H1 (cell line): ENCODE measurements at regions not wholly inside any gene's neighbourhood (a gene's known extent, or its start where the extent isn't known, plus 50 kb on each side); places are given as distances from the start of the nearest gene placed in this dataset.

Experiments
- CTCF ChIA-PET: fragments of 300-600 bp; sonication (Branson Sonifier 250); formaldehyde crosslinking; loops from one replicate; lab custom pipeline; 2021; ENCODE audit not compliant: partially characterized antibody; lab: Charles Lee
- POLR2A ChIA-PET: fragments of 300-600 bp; sonication (Branson Sonifier 250); formaldehyde crosslinking; loops from one replicate; lab custom pipeline; 2021; ENCODE audit warnings: inconsistent platforms; ENCODE audit not compliant: partially characterized antibody; lab: Charles Lee
- DNase-seq, 2 experiments: peaks; one replicate each; pipeline versions ENCODE4 v3.0.0 to v3.0.0-alpha.2; 2010 to 2022; ENCODE audit warnings: low spot score in 2 of 2, low read depth in 1 of 2, mixed read lengths in 1 of 2
- FAIRE-seq: peaks from 2 replicates; lab custom pipeline; 2011; peaks lifted over from hg19 to GRCh38; lab: Jason Lieb, UNC
- H2AFZ ChIP-seq: 2 replicates; pipeline ENCODE4 v1.8.1; 2012; ENCODE audit warnings: low read length, inconsistent platforms
- H2AK5ac ChIP-seq: 2 replicates; pipeline ENCODE4 v1.6.1; 2013; ENCODE audit warnings: low read depth, low read length
- H2BK120ac ChIP-seq: replicated peaks from 2 replicates; pipeline ENCODE3; 2013; ENCODE audit warnings: low read depth, low read length, inconsistent platforms
- H2BK12ac ChIP-seq: 2 replicates; pipeline ENCODE4 v1.6.1; 2013; ENCODE audit warnings: low read depth, low read length
- H2BK15ac ChIP-seq: 2 replicates; pipeline ENCODE4 v1.6.1; 2013; ENCODE audit warnings: low read length
- H2BK20ac ChIP-seq: 2 replicates; pipeline ENCODE4 v1.6.1; 2013; ENCODE audit warnings: low read length
- H2BK5ac ChIP-seq: 2 replicates; pipeline ENCODE4 v1.6.1; 2013; ENCODE audit warnings: low read depth, low read length
- H3K14ac ChIP-seq: 2 replicates; pipeline ENCODE4 v1.6.1; 2013; ENCODE audit warnings: inconsistent platforms; ENCODE audit not compliant: insufficient read length
- H3K18ac ChIP-seq: 2 replicates; pipeline ENCODE4 v1.6.1; 2013; ENCODE audit warnings: low read length; ENCODE audit errors: extremely low read depth
- H3K23ac ChIP-seq: 2 replicates; pipeline ENCODE4 v1.6.1; 2013; ENCODE audit warnings: inconsistent platforms; ENCODE audit not compliant: insufficient read length
- H3K23me2 ChIP-seq: 2 replicates; pipeline ENCODE4 v1.6.1; 2013; ENCODE audit warnings: low read depth, low read length
- H3K27ac ChIP-seq: 2 replicates; pipeline ENCODE4 v1.6.1; 2011; ENCODE audit warnings: low read depth, low read length, inconsistent platforms
- H3K27me3 ChIP-seq, 4 experiments: replicated peaks in 1 of 4; 1 replicate in 1 of 4; 2 replicates in 3 of 4; pipeline versions ENCODE4 v1.6.1 to v1.8.1; 2011 to 2013; ENCODE audit warnings: low read length in 3 of 4, mild to moderate bottlenecking in 3 of 4, inconsistent platforms in 2 of 4, mixed read lengths in 2 of 4, moderate library complexity in 1 of 4; ENCODE audit not compliant: control insufficient read depth in 3 of 4, insufficient read depth in 3 of 4; ENCODE audit errors: extremely low read depth in 1 of 4
- H3K36me3 ChIP-seq, 4 experiments: 2 replicates each; pipeline versions ENCODE4 v1.6.1 to v1.8.1; 2011 to 2013; ENCODE audit warnings: mild to moderate bottlenecking in 4 of 4, low read length in 3 of 4, moderate library complexity in 2 of 4, control low read depth in 1 of 4, inconsistent platforms in 1 of 4; ENCODE audit not compliant: insufficient read depth in 4 of 4, control insufficient read depth in 2 of 4
- H3K4ac ChIP-seq: replicated peaks from 2 replicates; pipeline ENCODE3; 2013; ENCODE audit warnings: low read length, low read depth, mixed read lengths, inconsistent platforms; ENCODE audit not compliant: insufficient read length
- H3K4me1 ChIP-seq, 4 experiments: replicated peaks in 1 of 4; 1 replicate in 1 of 4; 2 replicates in 3 of 4; pipeline versions ENCODE4 v1.6.1 to v1.8.1; 2011 to 2013; ENCODE audit warnings: low read length in 3 of 4, inconsistent platforms in 2 of 4, mixed read lengths in 1 of 4; ENCODE audit not compliant: insufficient read depth in 4 of 4, control insufficient read depth in 3 of 4
- H3K4me2 ChIP-seq, 2 experiments: 2 replicates each; pipeline versions ENCODE4 v1.6.1 to v1.8.1; 2011 to 2013; ENCODE audit warnings: low read depth in 2 of 2, low read length in 2 of 2, control low read depth in 1 of 2, inconsistent platforms in 1 of 2, mild to moderate bottlenecking in 1 of 2; ENCODE audit not compliant: insufficient read depth in 1 of 2
- H3K4me3 ChIP-seq, 4 experiments: fragments of 200-600, 300-600 bp in 1 of 4; sonication (generic), shearing (Covaris generic), sonication (Bioruptor Twin) in 1 of 4; 2 replicates each; pipeline versions ENCODE4 v1.5.1 to v1.8.1; 2011 to 2016; ENCODE audit warnings: low read length in 4 of 4, low read depth in 3 of 4, control low read depth in 2 of 4, inconsistent platforms in 2 of 4, mild to moderate bottlenecking in 2 of 4, mixed read lengths in 1 of 4, moderate library complexity in 1 of 4; ENCODE audit not compliant: insufficient read depth in 2 of 4; ENCODE audit errors: extremely low read depth in 1 of 4
- H3K56ac ChIP-seq: replicated peaks from 2 replicates; pipeline ENCODE3; 2013; ENCODE audit warnings: low read depth, mild to moderate bottlenecking, mixed read lengths, low read length, inconsistent platforms; ENCODE audit not compliant: insufficient read length
- H3K79me1 ChIP-seq: 2 replicates; pipeline ENCODE4 v1.6.1; 2013; ENCODE audit warnings: low read depth, low read length, control low read depth
- H3K79me2 ChIP-seq, 2 experiments: 2 replicates each; pipeline versions ENCODE4 v1.6.1 to v1.8.1; 2012 to 2013; ENCODE audit warnings: low read length in 2 of 2, mild to moderate bottlenecking in 2 of 2, inconsistent platforms in 1 of 2; ENCODE audit not compliant: insufficient read depth in 2 of 2, control insufficient read depth in 1 of 2
- H3K9ac ChIP-seq, 4 experiments: replicated peaks in 1 of 4; 1 replicate in 1 of 4; 2 replicates in 3 of 4; pipeline versions ENCODE4 v1.6.1 to v1.8.1; 2011 to 2013; ENCODE audit warnings: low read depth in 3 of 4, low read length in 3 of 4, control low read depth in 2 of 4, mild to moderate bottlenecking in 2 of 4, moderate library complexity in 2 of 4, inconsistent platforms in 1 of 4; ENCODE audit errors: extremely low read depth in 1 of 4
- H3K9me3 ChIP-seq, 2 experiments: 2 replicates each; pipeline versions ENCODE4 v1.6.1 to v1.8.1; 2012 to 2013; ENCODE audit warnings: mild to moderate bottlenecking in 2 of 2, moderate library complexity in 2 of 2, control low read depth in 1 of 2, inconsistent platforms in 1 of 2, low read depth in 1 of 2, low read length in 1 of 2, mixed read lengths in 1 of 2; ENCODE audit not compliant: insufficient read depth in 2 of 2
- H4K20me1 ChIP-seq, 2 experiments: replicated peaks in 1 of 2; 2 replicates each; pipeline versions ENCODE3 to v1.8.1; 2011 to 2013; ENCODE audit warnings: inconsistent platforms in 2 of 2, low read length in 2 of 2, mild to moderate bottlenecking in 1 of 2; ENCODE audit not compliant: insufficient read depth in 2 of 2, control insufficient read depth in 1 of 2
- H4K5ac ChIP-seq: 2 replicates; pipeline ENCODE4 v1.6.1; 2013; ENCODE audit warnings: low read length, low read depth, mixed read lengths, inconsistent platforms; ENCODE audit not compliant: insufficient read length
- H4K8ac ChIP-seq: 2 replicates; pipeline ENCODE4 v1.8.0; 2013; ENCODE audit warnings: mild to moderate bottlenecking, moderate library complexity, low read length, inconsistent platforms; ENCODE audit not compliant: insufficient read depth; ENCODE audit errors: extremely low read depth
- H4K91ac ChIP-seq: replicated peaks from 2 replicates; pipeline ENCODE3; 2013; ENCODE audit warnings: low read length, mixed read lengths, inconsistent platforms; ENCODE audit not compliant: insufficient read length
- CEBPB ChIP-seq: IDR thresholded peaks from 2 replicates; pipeline ENCODE4 v1.6.1; 2012; ENCODE audit warnings: low read depth, low read length
- CHD1 ChIP-seq: IDR thresholded peaks from 2 replicates; pipeline ENCODE4 v1.6.1; 2012; ENCODE audit warnings: low read depth, low read length, improper control_type of control experiment
- CHD2 ChIP-seq: IDR thresholded peaks from 2 replicates; pipeline ENCODE4 v1.6.1; 2012; ENCODE audit warnings: low read length, improper control_type of control experiment
- CTCF ChIP-seq, 3 experiments: IDR thresholded peaks; 1 replicate in 2 of 3; 2 replicates in 1 of 3; pipeline versions ENCODE4 v1.5.1 to v1.6.1; 2011; ENCODE audit warnings: low read length in 3 of 3, mild to moderate bottlenecking in 3 of 3, inconsistent platforms in 2 of 3, low read depth in 1 of 3, moderate library complexity in 1 of 3; ENCODE audit not compliant: insufficient read depth in 1 of 3; ENCODE audit errors: control extremely low read depth in 1 of 3
- EGR1 ChIP-seq: IDR thresholded peaks from 2 replicates; pipeline ENCODE4 v1.6.1; 2011; ENCODE audit warnings: low read depth, low read length, borderline replicate concordance
- JUN ChIP-seq: IDR thresholded peaks from 2 replicates; pipeline ENCODE4 v1.6.1; 2011; ENCODE audit warnings: low read depth, mild to moderate bottlenecking, improper control_type of control experiment, low read length
- KDM1A ChIP-seq: fragments of 200-600, 300-600 bp; sonication (generic); IDR thresholded peaks from 2 replicates; pipeline ENCODE4 v1.7.1; 2016; ENCODE audit warnings: mild to moderate bottlenecking, low read length, borderline replicate concordance
- POU5F1 ChIP-seq: IDR thresholded peaks from 2 replicates; pipeline ENCODE4 v1.6.1; 2011; ENCODE audit warnings: low read depth, mild to moderate bottlenecking, low read length, moderate library complexity
- RFX5 ChIP-seq: IDR thresholded peaks from 2 replicates; pipeline ENCODE4 v1.6.1; 2011; ENCODE audit warnings: low read depth, low read length, improper control_type of control experiment, borderline replicate concordance
- SIRT6 ChIP-seq: IDR thresholded peaks from one replicate; pipeline ENCODE4 v1.7.1; 2012; ENCODE audit warnings: low read length, inconsistent platforms
- SP1 ChIP-seq: IDR thresholded peaks from 2 replicates; pipeline ENCODE4 v1.6.1; 2011; ENCODE audit warnings: low read depth, low read length
- SP2 ChIP-seq: IDR thresholded peaks from 2 replicates; pipeline ENCODE4 v1.6.1; 2012; ENCODE audit warnings: mild to moderate bottlenecking, low read length, inconsistent platforms
- TAF7 ChIP-seq: optimal IDR thresholded peaks from 2 replicates; pipeline ENCODE3; 2011; ENCODE audit warnings: low read depth, mild to moderate bottlenecking, inconsistent platforms, low read length, moderate library complexity, borderline replicate concordance
- ZNF274 ChIP-seq: IDR thresholded peaks from 2 replicates; pipeline ENCODE4 v1.7.0; 2012; ENCODE audit warnings: low read length, borderline replicate concordance; ENCODE audit errors: extremely low read depth
- WGBS, 2 experiments: shearing (Covaris generic) in 1 of 2; methylation state at CpG; one replicate each; pipeline versions ENCODE4 v1.1.6 to v1.1.7; 2013 to 2015; ENCODE audit warnings: low lambda C conversion rate in 2 of 2, mixed read lengths in 2 of 2, inconsistent platforms in 1 of 2, low coverage in 1 of 2, missing lambda C conversion rate in 1 of 2; ENCODE audit not compliant: insufficient replicate concordance in 2 of 2, insufficient coverage in 1 of 2, insufficient read length in 1 of 2; ENCODE audit errors: extremely low coverage in 1 of 2, missing lambda C conversion rate in 1 of 2; 5-methylcytosine and 5-hydroxymethylcytosine counted together

GRCh38 chrX:22594766-22595165 lies 322.1 kb downstream of the CBLL2 start:
- no peak overlapping the region for H3K18ac ChIP-seq
- no peak overlapping the region for H2BK120ac ChIP-seq
- no peak overlapping the region for H3K56ac ChIP-seq
- H4K91ac ChIP-seq = no peak overlapping the region
- CTCF ChIA-PET = no interaction called here
- no peak overlapping the region for H2BK20ac ChIP-seq
- no peaks in the 10 kb centered on the region for H3K36me3 ChIP-seq
- H3K23ac ChIP-seq = no peak overlapping the region
- H2BK5ac ChIP-seq = no peak overlapping the region
- no peaks in the 10 kb centered on the region for H4K20me1 ChIP-seq
- no peak overlapping the region for H2AFZ ChIP-seq
- H3K27me3 ChIP-seq = no peaks in the 10 kb centered on the region
- no peak overlapping the region for H3K4me3 ChIP-seq
- no peak overlapping the region for H3K14ac ChIP-seq
- no peak overlapping the region for H2BK12ac ChIP-seq
- POLR2A ChIA-PET = no interaction called here
- no peak overlapping the region for H3K4ac ChIP-seq
- no peak overlapping the region for H2BK15ac ChIP-seq
- no peaks in the 10 kb centered on the region for H3K79me1 ChIP-seq
- no peaks in the 10 kb centered on the region for H3K9me3 ChIP-seq
- FAIRE-seq (no peak), DNase-seq (no peak)
- no peaks in the 10 kb centered on the region for H3K4me1 ChIP-seq
- no peak overlapping the region for H4K8ac ChIP-seq
- no peak overlapping the region for H3K27ac ChIP-seq
- no peaks in the 10 kb centered on the region for H3K79me2 ChIP-seq
- no peak overlapping the region for H4K5ac ChIP-seq
- no peaks in the 10 kb centered on the region for H3K23me2 ChIP-seq
- no peak overlapping the region for H3K4me2 ChIP-seq
- no peak overlapping the region for H3K9ac ChIP-seq
- H2AK5ac ChIP-seq = no peak overlapping the region
- 89% methylated on average over 2 of the region's 2 CpGs; no CpG with 5 or more reads in 1 of the 2 experiments for WGBS, 2 experiments
- TF ChIP-seq CHD1 (no peak), SP1 (no peak), EGR1 (no peak), CHD2 (no peak), ZNF274 (no peak), KDM1A (no peak), CTCF (IDR thresholded peaks at IDR 0.05; ENCODE audit: control extremely low read depth in 1 of 3, insufficient read depth in 1 of 3, low read depth in 1 of 3, low read length in 3 of 3) (no peak), JUN (no peak), RFX5 (no peak), TAF7 (no peak), SP2 (no peak), CEBPB (no peak), POU5F1 (no peak), SIRT6 (no peak)
